ENCODE measurements at regions not wholly inside any gene's neighbourhood (a gene's known extent, or its start where the extent isn't known, plus 50 kb on each side); places are given as distances from the start of the nearest gene placed in this dataset.

- TF ChIP-seq, protein P1, sequence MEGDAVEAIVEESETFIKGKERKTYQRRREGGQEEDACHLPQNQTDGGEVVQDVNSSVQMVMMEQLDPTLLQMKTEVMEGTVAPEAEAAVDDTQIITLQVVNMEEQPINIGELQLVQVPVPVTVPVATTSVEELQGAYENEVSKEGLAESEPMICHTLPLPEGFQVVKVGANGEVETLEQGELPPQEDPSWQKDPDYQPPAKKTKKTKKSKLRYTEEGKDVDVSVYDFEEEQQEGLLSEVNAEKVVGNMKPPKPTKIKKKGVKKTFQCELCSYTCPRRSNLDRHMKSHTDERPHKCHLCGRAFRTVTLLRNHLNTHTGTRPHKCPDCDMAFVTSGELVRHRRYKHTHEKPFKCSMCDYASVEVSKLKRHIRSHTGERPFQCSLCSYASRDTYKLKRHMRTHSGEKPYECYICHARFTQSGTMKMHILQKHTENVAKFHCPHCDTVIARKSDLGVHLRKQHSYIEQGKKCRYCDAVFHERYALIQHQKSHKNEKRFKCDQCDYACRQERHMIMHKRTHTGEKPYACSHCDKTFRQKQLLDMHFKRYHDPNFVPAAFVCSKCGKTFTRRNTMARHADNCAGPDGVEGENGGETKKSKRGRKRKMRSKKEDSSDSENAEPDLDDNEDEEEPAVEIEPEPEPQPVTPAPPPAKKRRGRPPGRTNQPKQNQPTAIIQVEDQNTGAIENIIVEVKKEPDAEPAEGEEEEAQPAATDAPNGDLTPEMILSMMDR (IDR thresholded peaks at IDR 0.05; ENCODE audit: low read depth, low read length), result no peak
- TF ChIP-seq EZH2phosphoT487 (IDR thresholded peaks at IDR 0.05; ENCODE audit: low read depth), result no peak
Measured at GRCh38 chrX:4661771-4662170, 948.3 kb upstream of the PRKX start.

All from OCI-LY3 (cell line).